Ascending aorta (tissue), 2 donors: ENCODE measurements at regions not wholly inside any gene's neighbourhood (a gene's known extent, or its start where the extent isn't known, plus 50 kb on each side); places are given as distances from the start of the nearest gene placed in this dataset.

ENCODE experiments used
- DNase-seq, 2 donors: peaks; one replicate each; pipeline ENCODE4 v3.0.0-alpha.2; 2019; ENCODE audit warnings: low spot score in 2 of 2
- H3K27ac ChIP-seq, 2 donors: fragments of 200-600 bp; sonication (generic); one replicate each; pipeline ENCODE4 v1.5.1; 2016 to 2017; ENCODE audit warnings: mild to moderate bottlenecking in 1 of 2
- H3K27me3 ChIP-seq: fragments of 200-600 bp; sonication (generic); one replicate; pipeline ENCODE4 v1.5.1; 2017
- H3K36me3 ChIP-seq, 2 donors: fragments of 200-600 bp; sonication (generic); one replicate each; pipeline ENCODE4 v1.5.1; 2016
- H3K4me1 ChIP-seq, 2 donors: fragments of 200-600 bp; sonication (generic); one replicate each; pipeline ENCODE4 v1.5.1; 2016 to 2017; ENCODE audit warnings: mild to moderate bottlenecking in 1 of 2
- H3K4me3 ChIP-seq, 2 donors: fragments of 200-600 bp; sonication (generic); one replicate each; pipeline ENCODE4 v1.5.1; 2016 to 2017; ENCODE audit warnings: mild to moderate bottlenecking in 1 of 2
- H3K9me3 ChIP-seq, 2 donors: fragments of 200-600 bp; sonication (generic); one replicate each; pipeline ENCODE4 v1.5.1; 2016
- intact Hi-C: fragments of 100-400 bp; cut with DNase I; formaldehyde crosslinking; loops from one replicate; pipeline ENCODE4 v1.15.1; 2023
- TF ChIP-seq, protein P1 (sequence below), 3 experiments: fragments of 200-600 bp in 2 of 3; fragments of 450-650 bp in 1 of 3; sonication (generic) in 2 of 3; IDR thresholded peaks; one replicate each; pipeline ENCODE4 v1.5.1; 2016 to 2019; ENCODE audit warnings: antibody characterized with exemption in 3 of 3, mild to moderate bottlenecking in 1 of 3, moderate library complexity in 1 of 3

DNA sequence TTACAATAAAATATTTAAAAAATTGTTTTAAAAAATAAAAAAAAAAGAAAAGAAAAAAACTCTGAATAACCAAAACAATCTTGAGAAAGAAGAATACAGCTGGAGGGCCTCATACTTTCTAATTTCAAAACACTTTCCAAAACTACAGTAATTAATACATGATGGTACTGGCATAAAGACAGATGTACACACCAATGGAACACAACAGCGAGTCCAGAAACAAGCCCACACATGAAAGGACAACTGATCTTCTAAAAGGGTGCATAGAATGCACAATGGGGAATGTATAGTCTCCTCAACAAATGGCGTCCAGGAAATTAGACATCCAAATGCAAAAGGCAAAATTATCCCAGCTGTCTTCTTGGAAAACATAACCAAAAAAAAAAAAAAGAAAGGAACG lies 99.6 kb downstream of the LURAP1L start:
- H3K27ac ChIP-seq: no peak overlapping the region
- H3K27me3 ChIP-seq: no peaks in the 10 kb centered on the region
- intact Hi-C loops: no loop called here
- no peaks in the 10 kb centered on the region for H3K36me3 ChIP-seq
- H3K4me1 ChIP-seq: no peaks in the 10 kb centered on the region
- no peak for DNase-seq
- no peaks in the 10 kb centered on the region for H3K9me3 ChIP-seq
- no peak overlapping the region for H3K4me3 ChIP-seq
- TF ChIP-seq, protein P1, sequence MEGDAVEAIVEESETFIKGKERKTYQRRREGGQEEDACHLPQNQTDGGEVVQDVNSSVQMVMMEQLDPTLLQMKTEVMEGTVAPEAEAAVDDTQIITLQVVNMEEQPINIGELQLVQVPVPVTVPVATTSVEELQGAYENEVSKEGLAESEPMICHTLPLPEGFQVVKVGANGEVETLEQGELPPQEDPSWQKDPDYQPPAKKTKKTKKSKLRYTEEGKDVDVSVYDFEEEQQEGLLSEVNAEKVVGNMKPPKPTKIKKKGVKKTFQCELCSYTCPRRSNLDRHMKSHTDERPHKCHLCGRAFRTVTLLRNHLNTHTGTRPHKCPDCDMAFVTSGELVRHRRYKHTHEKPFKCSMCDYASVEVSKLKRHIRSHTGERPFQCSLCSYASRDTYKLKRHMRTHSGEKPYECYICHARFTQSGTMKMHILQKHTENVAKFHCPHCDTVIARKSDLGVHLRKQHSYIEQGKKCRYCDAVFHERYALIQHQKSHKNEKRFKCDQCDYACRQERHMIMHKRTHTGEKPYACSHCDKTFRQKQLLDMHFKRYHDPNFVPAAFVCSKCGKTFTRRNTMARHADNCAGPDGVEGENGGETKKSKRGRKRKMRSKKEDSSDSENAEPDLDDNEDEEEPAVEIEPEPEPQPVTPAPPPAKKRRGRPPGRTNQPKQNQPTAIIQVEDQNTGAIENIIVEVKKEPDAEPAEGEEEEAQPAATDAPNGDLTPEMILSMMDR (IDR thresholded peaks at IDR 0.05): no peak

DNA sequence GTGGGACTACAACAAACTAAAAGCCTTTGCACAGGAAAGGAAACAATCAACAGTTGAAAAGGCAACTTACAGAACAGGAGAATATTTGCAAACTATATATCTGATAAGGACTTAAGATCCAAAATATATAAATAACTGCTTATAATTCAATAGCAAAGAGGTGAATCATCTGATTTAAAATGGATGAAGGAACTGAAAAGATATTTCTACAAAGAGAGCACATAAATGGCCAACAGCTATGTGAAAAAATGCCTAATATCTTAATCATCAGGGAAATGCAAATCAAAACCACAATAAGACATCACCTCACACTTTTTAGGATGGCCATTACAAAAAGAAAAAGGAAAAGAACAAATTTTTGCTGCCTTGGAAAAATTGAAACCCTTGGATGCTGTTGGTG lies 100.4 kb downstream of the LURAP1L start:
- no peak overlapping the region for H3K4me3 ChIP-seq

DNA sequence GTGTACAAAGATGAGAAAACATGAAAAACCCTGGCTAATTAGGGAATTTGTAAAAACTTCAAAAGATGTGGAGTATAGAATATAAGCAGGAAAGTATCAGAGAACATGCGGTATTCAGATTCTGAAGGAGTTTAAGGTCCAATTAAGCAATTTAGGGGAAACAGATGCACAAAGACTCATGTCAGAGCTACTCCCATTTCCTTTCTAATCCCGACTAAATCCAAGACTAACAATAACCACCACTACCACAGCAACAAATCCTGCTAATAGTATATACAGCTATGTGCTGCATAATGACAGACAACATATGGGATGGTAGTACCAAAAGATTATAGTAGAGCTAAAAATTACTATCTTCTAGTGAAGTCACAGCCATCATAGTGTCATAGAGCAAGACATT lies 102.1 kb downstream of the LURAP1L start:
- Histone ChIP-seq H3K9me3 (no peaks in the 10 kb centered on the region), H3K27ac (no peak overlapping the region)
- intact Hi-C loops: no loop called here

More for the DNA sequence above, 100.4 kb downstream of the LURAP1L start:
- TF ChIP-seq, protein P1 (IDR thresholded peaks at IDR 0.05): no peak
- Histone ChIP-seq H3K9me3 (no peaks in the 10 kb centered on the region), H3K4me1 (no peaks in the 10 kb centered on the region), H3K27ac (no peak overlapping the region), H3K36me3 (no peaks in the 10 kb centered on the region), H3K27me3 (no peaks in the 10 kb centered on the region)
- DNase-seq: no peak
- intact Hi-C loops: no loop called here

DNA sequence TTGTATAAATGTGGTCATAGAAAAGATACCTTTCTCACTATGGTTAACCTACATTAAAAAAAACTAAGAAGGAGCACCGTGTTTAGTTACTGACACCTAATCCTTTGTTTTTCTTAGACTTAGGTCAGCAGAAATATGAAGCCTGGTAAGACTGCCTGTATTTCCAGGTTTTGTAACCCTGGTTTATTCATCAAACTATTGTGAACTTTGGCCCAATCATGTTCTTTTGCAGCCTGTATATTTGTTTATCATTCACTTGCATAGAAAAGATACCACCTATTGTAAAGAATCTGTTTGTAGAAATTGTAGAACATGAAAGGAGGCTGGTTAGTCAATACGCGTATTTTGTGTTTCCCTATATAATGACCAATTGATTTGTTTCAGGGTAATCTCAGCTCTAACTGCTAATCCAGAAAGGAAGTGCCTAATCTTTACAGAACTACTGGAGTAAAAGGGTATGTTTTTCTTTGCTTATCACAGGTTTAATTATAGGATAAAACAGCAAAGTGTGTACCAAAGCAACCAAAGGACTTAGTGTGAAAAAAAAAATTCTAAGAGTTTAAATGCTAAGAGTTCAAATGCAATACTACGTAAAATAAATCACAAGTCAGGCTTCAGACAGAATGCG lies 103.6 kb downstream of the LURAP1L start:
- Histone ChIP-seq H3K27ac (no peak overlapping the region), H3K4me1 (peaks cover 0 to 5% of the 10 kb centered on the region in 2 donors), H3K4me3 (no peak overlapping the region), H3K27me3 (no peaks in the 10 kb centered on the region), H3K36me3 (no peaks in the 10 kb centered on the region), H3K9me3 (no peaks in the 10 kb centered on the region)
- TF ChIP-seq, protein P1 (IDR thresholded peaks at IDR 0.05): no peak
- no peak for DNase-seq
- intact Hi-C loops: no loop called here

More for the DNA sequence above, 102.1 kb downstream of the LURAP1L start:
- no peak for DNase-seq
- Histone ChIP-seq H3K4me3 (no peak overlapping the region), H3K36me3 (no peaks in the 10 kb centered on the region), H3K4me1 (peaks cover 0 to under 1% of the 10 kb centered on the region in 2 donors), H3K27me3 (no peaks in the 10 kb centered on the region)
- TF ChIP-seq, protein P1 (IDR thresholded peaks at IDR 0.05): no peak

DNA sequence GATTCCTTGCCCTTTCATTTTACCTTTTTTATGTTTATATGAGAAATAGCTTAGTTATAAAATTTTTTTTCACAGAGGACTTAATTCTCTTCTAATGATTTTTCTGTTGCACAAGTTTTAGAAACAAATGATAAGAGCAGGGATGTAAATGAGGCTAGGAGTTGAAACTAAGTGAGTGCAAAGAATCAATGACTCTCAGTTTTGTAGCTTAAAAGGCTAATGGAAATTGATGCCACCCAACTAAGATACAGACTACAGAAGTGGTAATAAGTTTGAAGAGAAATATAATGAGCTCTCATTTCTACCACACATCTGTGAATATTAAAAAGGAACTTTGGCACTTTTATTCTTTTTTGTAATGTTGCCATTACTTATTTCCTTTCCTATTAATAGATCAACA lies 105.1 kb downstream of the LURAP1L start:
- Histone ChIP-seq H3K9me3 (no peaks in the 10 kb centered on the region), H3K4me3 (no peak overlapping the region), H3K27ac (no peak overlapping the region), H3K4me1 (peaks cover 0 to 5% of the 10 kb centered on the region in 2 donors), H3K27me3 (no peaks in the 10 kb centered on the region), H3K36me3 (no peaks in the 10 kb centered on the region)
- TF ChIP-seq, protein P1 (IDR thresholded peaks at IDR 0.05): no peak
- no peak for DNase-seq
- intact Hi-C loops: loop anchor here (5.0 kb wide), 2 partner anchors 43 to 63 kb away; no protein-coding TSS in a partner anchor
